ENCODE measurements at regions not wholly inside any gene's neighbourhood (a gene's known extent, or its start where the extent isn't known, plus 50 kb on each side); places are given as distances from the start of the nearest gene placed in this dataset.

GRCh38 chr5:164027738-164028137 is 522.3 kb downstream of the MAT2B start (continued):
- TF ChIP-seq ZNF532 (CRISPR knock-in tag; IDR thresholded peaks at IDR 0.05; ENCODE audit: borderline replicate concordance) (no peak), ZNF416 (CRISPR knock-in tag; IDR thresholded peaks at IDR 0.05) (no peak), ZMAT4 (CRISPR knock-in tag; IDR thresholded peaks at IDR 0.05) (no peak), AR (CRISPR knock-in tag; IDR thresholded peaks at IDR 0.05) (no peak), RORB (CRISPR knock-in tag; IDR thresholded peaks at IDR 0.05) (no peak), CDX4 (CRISPR knock-in tag; IDR thresholded peaks at IDR 0.05; ENCODE audit: borderline replicate concordance) (no peak), ZNF219 (CRISPR knock-in tag; IDR thresholded peaks at IDR 0.05; ENCODE audit: borderline replicate concordance) (no peak), KAT7 (CRISPR knock-in tag; IDR thresholded peaks at IDR 0.05; ENCODE audit: borderline replicate concordance) (no peak)
- TF ChIP-seq, protein P1, sequence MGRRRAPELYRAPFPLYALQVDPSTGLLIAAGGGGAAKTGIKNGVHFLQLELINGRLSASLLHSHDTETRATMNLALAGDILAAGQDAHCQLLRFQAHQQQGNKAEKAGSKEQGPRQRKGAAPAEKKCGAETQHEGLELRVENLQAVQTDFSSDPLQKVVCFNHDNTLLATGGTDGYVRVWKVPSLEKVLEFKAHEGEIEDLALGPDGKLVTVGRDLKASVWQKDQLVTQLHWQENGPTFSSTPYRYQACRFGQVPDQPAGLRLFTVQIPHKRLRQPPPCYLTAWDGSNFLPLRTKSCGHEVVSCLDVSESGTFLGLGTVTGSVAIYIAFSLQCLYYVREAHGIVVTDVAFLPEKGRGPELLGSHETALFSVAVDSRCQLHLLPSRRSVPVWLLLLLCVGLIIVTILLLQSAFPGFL (CRISPR knock-in tag; IDR thresholded peaks at IDR 0.05; ENCODE audit: borderline replicate concordance) = no peak
- TF ChIP-seq, protein P2, sequence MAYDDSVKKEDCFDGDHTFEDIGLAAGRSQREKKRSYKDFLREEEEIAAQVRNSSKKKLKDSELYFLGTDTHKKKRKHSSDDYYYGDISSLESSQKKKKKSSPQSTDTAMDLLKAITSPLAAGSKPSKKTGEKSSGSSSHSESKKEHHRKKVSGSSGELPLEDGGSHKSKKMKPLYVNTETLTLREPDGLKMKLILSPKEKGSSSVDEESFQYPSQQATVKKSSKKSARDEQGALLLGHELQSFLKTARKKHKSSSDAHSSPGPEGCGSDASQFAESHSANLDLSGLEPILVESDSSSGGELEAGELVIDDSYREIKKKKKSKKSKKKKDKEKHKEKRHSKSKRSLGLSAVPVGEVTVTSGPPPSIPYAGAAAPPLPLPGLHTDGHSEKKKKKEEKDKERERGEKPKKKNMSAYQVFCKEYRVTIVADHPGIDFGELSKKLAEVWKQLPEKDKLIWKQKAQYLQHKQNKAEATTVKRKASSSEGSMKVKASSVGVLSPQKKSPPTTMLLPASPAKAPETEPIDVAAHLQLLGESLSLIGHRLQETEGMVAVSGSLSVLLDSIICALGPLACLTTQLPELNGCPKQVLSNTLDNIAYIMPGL (CRISPR knock-in tag; IDR thresholded peaks at IDR 0.05) = no peak
- TF ChIP-seq, protein P3, sequence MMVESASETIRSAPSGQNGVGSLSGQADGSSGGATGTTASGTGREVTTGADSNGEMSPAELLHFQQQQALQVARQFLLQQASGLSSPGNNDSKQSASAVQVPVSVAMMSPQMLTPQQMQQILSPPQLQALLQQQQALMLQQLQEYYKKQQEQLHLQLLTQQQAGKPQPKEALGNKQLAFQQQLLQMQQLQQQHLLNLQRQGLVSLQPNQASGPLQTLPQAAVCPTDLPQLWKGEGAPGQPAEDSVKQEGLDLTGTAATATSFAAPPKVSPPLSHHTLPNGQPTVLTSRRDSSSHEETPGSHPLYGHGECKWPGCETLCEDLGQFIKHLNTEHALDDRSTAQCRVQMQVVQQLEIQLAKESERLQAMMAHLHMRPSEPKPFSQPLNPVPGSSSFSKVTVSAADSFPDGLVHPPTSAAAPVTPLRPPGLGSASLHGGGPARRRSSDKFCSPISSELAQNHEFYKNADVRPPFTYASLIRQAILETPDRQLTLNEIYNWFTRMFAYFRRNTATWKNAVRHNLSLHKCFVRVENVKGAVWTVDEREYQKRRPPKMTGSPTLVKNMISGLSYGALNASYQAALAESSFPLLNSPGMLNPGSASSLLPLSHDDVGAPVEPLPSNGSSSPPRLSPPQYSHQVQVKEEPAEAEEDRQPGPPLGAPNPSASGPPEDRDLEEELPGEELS (CRISPR knock-in tag; IDR thresholded peaks at IDR 0.05) = no peak

- H3K4me1 Mint-ChIP-seq = no peaks in the 10 kb centered on the region
- no peak overlapping the region for H3K27ac Mint-ChIP-seq
- H3K36me3 Mint-ChIP-seq = no peaks in the 10 kb centered on the region
- ChIA-PET CTCF (no interaction called here), POLR2A (no interaction called here)
- ATAC-seq (no peak), DNase-seq (ENCODE audit: low spot score) (no peak)
- no peak overlapping the region for H3K4me3 Mint-ChIP-seq
- no peak for TF ChIP-seq ZNF671 (CRISPR knock-in tag; IDR thresholded peaks at IDR 0.05)
- TF ChIP-seq MXD4 (CRISPR knock-in tag; IDR thresholded peaks at IDR 0.05; ENCODE audit: borderline replicate concordance) = no peak
- TF ChIP-seq ATF2 (CRISPR knock-in tag; IDR thresholded peaks at IDR 0.05; ENCODE audit: borderline replicate concordance, low read depth) = no peak
- H3K9me3 Mint-ChIP-seq = 0 out of 2 replicates have a peak, but pooled peaks cover 4% of the 10 kb centered on the region
- H3K27me3 Mint-ChIP-seq (ENCODE audit: low read depth) = no peaks in the 10 kb centered on the region
Measured at GRCh38 chr5:164038128-164038783, 532.8 kb downstream of the MAT2B start.
